HEK293 (cell line): ENCODE measurements at regions not wholly inside any gene's neighbourhood (a gene's known extent, or its start where the extent isn't known, plus 50 kb on each side); places are given as distances from the start of the nearest gene placed in this dataset.

Experiments
- HOXC10 ChIP-seq: sonication (generic); formaldehyde crosslinking; IDR thresholded peaks from 2 replicates; pipeline ENCODE4 v1.8.1; 2023; ENCODE audit warnings: mild to moderate bottlenecking, missing genetic modification reagents
- WT1 ChIP-seq: fragments of 450-650 bp; formaldehyde crosslinking; IDR thresholded peaks from 2 replicates; pipeline ENCODE4 v1.5.1; 2016; ENCODE audit warnings: missing biosample characterization, missing genetic modification characterization
- ZIC2 ChIP-seq: fragments of 450-650 bp; formaldehyde crosslinking; IDR thresholded peaks from 2 replicates; pipeline ENCODE4 v1.5.1; 2016; ENCODE audit warnings: missing biosample characterization, missing genetic modification characterization
- ZNF146 ChIP-seq: fragments of 450-650 bp; formaldehyde crosslinking; IDR thresholded peaks from 2 replicates; pipeline ENCODE4 v1.5.1; 2016; ENCODE audit warnings: missing biosample characterization, missing genetic modification characterization
- ZNF184 ChIP-seq: fragments of 450-650 bp; IDR thresholded peaks from 2 replicates; pipeline ENCODE4 v1.5.1; 2018; ENCODE audit warnings: missing biosample characterization, mild to moderate bottlenecking, missing genetic modification characterization
- ZNF777 ChIP-seq: fragments of 450-650 bp; formaldehyde crosslinking; IDR thresholded peaks from 2 replicates; pipeline ENCODE4 v1.5.1; 2017; ENCODE audit warnings: missing biosample characterization, missing genetic modification characterization, borderline replicate concordance
- TF ChIP-seq, protein P1 (sequence below): fragments of 450-650 bp; formaldehyde crosslinking; IDR thresholded peaks from 2 replicates; pipeline ENCODE4 v1.5.1; 2016; ENCODE audit warnings: missing biosample characterization, missing genetic modification characterization
- TF ChIP-seq, protein P2 (sequence below): fragments of 450-650 bp; formaldehyde crosslinking; IDR thresholded peaks from 2 replicates; pipeline ENCODE4 v1.5.1; 2016; ENCODE audit warnings: missing biosample characterization, missing genetic modification characterization
- TF ChIP-seq, protein P3 (sequence below): fragments of 450-650 bp; formaldehyde crosslinking; IDR thresholded peaks from 2 replicates; pipeline ENCODE4 v1.5.1; 2016; ENCODE audit warnings: missing biosample characterization, missing genetic modification characterization

DNA sequence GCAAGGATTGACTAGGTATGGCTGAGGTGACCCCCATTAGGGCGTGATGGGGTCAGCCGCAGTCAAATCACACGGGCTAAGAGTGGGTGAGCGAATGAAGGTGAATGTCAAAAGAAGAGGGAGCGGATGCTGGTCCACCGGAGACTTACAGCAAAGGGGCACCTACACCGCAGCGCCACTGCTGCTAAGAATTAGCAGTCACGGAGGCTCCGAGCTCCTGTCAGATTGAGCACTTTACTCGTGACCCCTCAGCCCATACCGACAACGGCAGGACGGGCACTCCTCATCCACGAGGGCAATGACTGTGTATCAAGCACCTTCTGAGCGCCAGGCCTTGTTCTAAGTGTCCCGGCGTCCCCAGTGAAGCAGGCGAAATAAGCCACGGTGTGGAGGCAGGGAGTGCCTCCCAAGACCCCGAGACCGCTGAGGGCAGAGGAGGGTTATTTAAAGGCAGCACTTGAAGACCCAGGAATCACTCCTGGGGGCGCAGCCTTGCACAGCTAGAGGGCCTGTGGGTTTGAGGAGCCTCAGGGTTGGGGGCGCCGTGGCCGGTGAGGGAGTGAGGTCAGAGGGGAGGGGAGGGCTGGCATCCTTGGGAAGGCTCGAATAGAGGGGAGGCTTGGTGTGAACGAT lies 61.6 kb upstream of the GATA2 start:
- TF ChIP-seq, protein P1, sequence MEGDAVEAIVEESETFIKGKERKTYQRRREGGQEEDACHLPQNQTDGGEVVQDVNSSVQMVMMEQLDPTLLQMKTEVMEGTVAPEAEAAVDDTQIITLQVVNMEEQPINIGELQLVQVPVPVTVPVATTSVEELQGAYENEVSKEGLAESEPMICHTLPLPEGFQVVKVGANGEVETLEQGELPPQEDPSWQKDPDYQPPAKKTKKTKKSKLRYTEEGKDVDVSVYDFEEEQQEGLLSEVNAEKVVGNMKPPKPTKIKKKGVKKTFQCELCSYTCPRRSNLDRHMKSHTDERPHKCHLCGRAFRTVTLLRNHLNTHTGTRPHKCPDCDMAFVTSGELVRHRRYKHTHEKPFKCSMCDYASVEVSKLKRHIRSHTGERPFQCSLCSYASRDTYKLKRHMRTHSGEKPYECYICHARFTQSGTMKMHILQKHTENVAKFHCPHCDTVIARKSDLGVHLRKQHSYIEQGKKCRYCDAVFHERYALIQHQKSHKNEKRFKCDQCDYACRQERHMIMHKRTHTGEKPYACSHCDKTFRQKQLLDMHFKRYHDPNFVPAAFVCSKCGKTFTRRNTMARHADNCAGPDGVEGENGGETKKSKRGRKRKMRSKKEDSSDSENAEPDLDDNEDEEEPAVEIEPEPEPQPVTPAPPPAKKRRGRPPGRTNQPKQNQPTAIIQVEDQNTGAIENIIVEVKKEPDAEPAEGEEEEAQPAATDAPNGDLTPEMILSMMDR, result no peak
- TF ChIP-seq ZNF777 (tag by site-specific recombination) (no peak), HOXC10 (no peak), ZNF184 (tag by site-specific recombination) (no peak), WT1 (tag by site-specific recombination) (no peak), ZNF146 (no peak), ZIC2 (tag by site-specific recombination) (no peak)
- TF ChIP-seq, protein P2, sequence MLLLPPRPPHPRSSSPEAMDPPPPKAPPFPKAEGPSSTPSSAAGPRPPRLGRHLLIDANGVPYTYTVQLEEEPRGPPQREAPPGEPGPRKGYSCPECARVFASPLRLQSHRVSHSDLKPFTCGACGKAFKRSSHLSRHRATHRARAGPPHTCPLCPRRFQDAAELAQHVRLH (tag by site-specific recombination), result no peak
- TF ChIP-seq, protein P3, sequence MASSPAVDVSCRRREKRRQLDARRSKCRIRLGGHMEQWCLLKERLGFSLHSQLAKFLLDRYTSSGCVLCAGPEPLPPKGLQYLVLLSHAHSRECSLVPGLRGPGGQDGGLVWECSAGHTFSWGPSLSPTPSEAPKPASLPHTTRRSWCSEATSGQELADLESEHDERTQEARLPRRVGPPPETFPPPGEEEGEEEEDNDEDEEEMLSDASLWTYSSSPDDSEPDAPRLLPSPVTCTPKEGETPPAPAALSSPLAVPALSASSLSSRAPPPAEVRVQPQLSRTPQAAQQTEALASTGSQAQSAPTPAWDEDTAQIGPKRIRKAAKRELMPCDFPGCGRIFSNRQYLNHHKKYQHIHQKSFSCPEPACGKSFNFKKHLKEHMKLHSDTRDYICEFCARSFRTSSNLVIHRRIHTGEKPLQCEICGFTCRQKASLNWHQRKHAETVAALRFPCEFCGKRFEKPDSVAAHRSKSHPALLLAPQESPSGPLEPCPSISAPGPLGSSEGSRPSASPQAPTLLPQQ (tag by site-specific recombination), result no peak
